BE2C (cell line): ENCODE measurements at regions not wholly inside any gene's neighbourhood (a gene's known extent, or its start where the extent isn't known, plus 50 kb on each side); places are given as distances from the start of the nearest gene placed in this dataset.

ENCODE experiments used
- DNase-seq: peaks from one replicate; pipeline ENCODE4 v3.0.0-alpha.2; 2020
- H3K27me3 ChIP-seq: fragments of 250-450 bp; sonication (Bioruptor Pico); 2 replicates; pipeline ENCODE4 v1.5.1; 2020; ENCODE audit warnings: mild to moderate bottlenecking
- H3K36me3 ChIP-seq: fragments of 250-450 bp; sonication (Bioruptor Pico); 2 replicates; pipeline ENCODE4 v1.5.1; 2020; ENCODE audit warnings: mild to moderate bottlenecking
- H3K4me1 ChIP-seq: fragments of 250-450 bp; sonication (Bioruptor Pico); 2 replicates; pipeline ENCODE4 v1.5.1; 2020
- H3K4me3 ChIP-seq: 2 replicates; pipeline ENCODE4 v1.5.1; 2011; ENCODE audit warnings: low read depth, low read length
- H3K9me3 ChIP-seq: fragments of 250-450 bp; sonication (Bioruptor Pico); 2 replicates; pipeline ENCODE4 v1.5.1; 2020
- TF ChIP-seq, protein P1 (sequence below): IDR thresholded peaks from 2 replicates; pipeline ENCODE4 v1.5.1; 2012; ENCODE audit warnings: mild to moderate bottlenecking, low read depth, low read length

DNA sequence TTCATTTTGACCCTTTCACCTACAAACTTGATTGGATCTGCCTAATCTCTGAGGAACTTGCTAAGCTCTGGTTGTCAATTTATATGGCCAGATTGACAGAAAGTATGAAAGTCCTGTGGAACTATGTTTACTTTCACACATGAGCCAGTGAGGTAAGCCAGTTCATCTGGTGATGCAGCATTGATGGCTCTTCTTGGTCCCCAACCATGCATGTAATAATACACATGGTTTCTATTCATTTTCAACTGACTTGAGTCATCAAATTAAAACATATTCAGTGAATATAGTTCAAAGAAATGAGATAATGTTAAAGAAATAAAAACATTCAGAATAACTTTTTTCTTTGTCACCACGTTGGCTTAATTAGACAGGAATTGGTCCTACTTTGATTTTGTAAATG lies 336.1 kb upstream of the THBS1 start:
- no peaks in the 10 kb centered on the region for H3K36me3 ChIP-seq
- peaks cover 12% of the 10 kb centered on the region for H3K27me3 ChIP-seq
- TF ChIP-seq, protein P1, sequence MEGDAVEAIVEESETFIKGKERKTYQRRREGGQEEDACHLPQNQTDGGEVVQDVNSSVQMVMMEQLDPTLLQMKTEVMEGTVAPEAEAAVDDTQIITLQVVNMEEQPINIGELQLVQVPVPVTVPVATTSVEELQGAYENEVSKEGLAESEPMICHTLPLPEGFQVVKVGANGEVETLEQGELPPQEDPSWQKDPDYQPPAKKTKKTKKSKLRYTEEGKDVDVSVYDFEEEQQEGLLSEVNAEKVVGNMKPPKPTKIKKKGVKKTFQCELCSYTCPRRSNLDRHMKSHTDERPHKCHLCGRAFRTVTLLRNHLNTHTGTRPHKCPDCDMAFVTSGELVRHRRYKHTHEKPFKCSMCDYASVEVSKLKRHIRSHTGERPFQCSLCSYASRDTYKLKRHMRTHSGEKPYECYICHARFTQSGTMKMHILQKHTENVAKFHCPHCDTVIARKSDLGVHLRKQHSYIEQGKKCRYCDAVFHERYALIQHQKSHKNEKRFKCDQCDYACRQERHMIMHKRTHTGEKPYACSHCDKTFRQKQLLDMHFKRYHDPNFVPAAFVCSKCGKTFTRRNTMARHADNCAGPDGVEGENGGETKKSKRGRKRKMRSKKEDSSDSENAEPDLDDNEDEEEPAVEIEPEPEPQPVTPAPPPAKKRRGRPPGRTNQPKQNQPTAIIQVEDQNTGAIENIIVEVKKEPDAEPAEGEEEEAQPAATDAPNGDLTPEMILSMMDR, result no peak
- no peaks in the 10 kb centered on the region for H3K4me1 ChIP-seq
- DNase-seq, result no peak
- H3K9me3 ChIP-seq, result no peaks in the 10 kb centered on the region
- H3K4me3 ChIP-seq, result no peak overlapping the region

DNA sequence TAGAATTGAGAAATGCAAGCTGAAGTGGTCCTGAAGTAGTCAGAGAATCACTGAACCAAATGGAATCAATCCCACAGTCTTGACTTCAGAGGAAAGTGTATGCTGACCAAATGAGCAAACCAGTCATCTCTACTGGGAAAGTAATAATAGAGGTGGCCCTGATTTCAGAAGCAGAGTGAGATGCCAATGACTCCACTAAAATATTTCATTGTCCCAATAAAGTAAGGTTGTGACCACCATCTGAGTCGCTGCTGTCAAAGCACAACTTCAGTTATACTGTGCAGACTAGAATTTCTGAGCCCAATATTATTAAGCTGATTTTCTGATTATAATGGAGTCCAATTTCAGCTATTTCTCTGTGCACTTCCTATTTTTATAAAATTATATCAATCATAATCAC lies 334.4 kb upstream of the THBS1 start:
- Histone ChIP-seq H3K9me3 (no peaks in the 10 kb centered on the region), H3K36me3 (no peaks in the 10 kb centered on the region), H3K4me1 (no peaks in the 10 kb centered on the region), H3K4me3 (no peak overlapping the region), H3K27me3 (peaks cover 12% of the 10 kb centered on the region)
- TF ChIP-seq, protein P1, result no peak
- DNase-seq, result no peak

DNA sequence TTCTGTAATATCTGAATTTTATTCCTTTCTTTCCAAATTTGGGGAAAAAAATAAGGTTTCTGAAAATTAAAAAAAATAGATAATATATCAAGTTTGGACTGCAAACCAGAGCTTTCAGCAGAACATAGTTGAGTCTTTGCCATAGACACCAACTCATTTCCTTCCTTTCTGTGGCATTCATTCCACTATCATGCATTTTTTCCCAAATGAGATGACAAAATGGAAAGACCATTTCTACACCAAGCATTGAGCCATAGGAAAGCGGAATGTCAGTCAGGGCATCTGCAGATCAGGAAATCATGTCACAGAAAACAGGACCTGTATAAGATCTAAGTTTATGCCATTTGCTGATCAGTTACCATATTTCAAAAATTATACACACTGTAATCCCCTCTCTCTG lies 333.3 kb upstream of the THBS1 start:
- DNase-seq, result no peak
- Histone ChIP-seq H3K4me1 (no peaks in the 10 kb centered on the region), H3K4me3 (no peak overlapping the region), H3K9me3 (no peaks in the 10 kb centered on the region), H3K27me3 (peaks cover 12% of the 10 kb centered on the region), H3K36me3 (no peaks in the 10 kb centered on the region)
- TF ChIP-seq, protein P1, result no peak

DNA sequence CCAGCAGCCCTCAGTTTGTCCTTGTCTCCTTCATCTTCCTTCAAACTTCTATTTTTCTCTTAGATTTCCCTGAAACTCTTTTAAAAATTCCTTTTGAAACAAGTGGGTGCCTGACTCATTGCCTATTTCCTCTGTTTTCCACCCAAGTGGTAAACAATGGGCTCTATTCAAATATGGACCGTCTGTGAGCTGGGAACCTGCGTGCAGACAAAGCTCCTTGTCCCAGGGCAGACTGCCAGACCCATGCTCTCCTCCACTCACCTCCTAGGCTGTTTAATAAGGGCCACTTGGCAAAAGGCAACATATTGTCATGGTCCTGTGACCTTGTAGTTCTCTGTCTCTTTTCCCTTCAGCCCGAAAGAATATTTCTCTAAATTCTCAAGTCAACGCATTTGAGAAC lies 332.7 kb upstream of the THBS1 start:
- H3K36me3 ChIP-seq, result no peaks in the 10 kb centered on the region
- no peaks in the 10 kb centered on the region for H3K4me1 ChIP-seq
- TF ChIP-seq, protein P1, result no peak
- no peaks in the 10 kb centered on the region for H3K9me3 ChIP-seq
- no peak for DNase-seq
- H3K27me3 ChIP-seq, result peaks cover 12% of the 10 kb centered on the region
- no peak overlapping the region for H3K4me3 ChIP-seq

DNA sequence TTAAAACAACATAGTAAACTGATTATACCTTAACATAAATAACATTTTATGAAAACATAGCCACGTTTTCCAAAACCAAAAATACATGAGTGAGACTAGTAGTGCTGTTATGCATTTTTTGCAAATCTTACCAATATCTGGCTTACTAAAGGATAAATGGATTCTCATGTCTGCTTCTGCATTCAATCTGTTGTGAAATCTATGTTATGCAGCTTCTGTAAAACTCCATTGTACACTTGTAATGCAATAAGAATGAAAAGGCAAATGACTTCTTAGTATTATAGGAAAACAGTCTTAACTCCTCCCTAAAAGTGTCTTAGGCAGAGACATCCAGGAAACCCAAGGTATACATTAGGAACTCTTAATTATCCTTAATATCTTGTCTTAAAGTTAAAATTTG lies 330.9 kb upstream of the THBS1 start:
- peaks cover 12% of the 10 kb centered on the region for H3K27me3 ChIP-seq
- no peaks in the 10 kb centered on the region for H3K36me3 ChIP-seq
- no peaks in the 10 kb centered on the region for H3K4me1 ChIP-seq
- TF ChIP-seq, protein P1, result no peak
- no peaks in the 10 kb centered on the region for H3K9me3 ChIP-seq
- no peak overlapping the region for H3K4me3 ChIP-seq
- no peak for DNase-seq

DNA sequence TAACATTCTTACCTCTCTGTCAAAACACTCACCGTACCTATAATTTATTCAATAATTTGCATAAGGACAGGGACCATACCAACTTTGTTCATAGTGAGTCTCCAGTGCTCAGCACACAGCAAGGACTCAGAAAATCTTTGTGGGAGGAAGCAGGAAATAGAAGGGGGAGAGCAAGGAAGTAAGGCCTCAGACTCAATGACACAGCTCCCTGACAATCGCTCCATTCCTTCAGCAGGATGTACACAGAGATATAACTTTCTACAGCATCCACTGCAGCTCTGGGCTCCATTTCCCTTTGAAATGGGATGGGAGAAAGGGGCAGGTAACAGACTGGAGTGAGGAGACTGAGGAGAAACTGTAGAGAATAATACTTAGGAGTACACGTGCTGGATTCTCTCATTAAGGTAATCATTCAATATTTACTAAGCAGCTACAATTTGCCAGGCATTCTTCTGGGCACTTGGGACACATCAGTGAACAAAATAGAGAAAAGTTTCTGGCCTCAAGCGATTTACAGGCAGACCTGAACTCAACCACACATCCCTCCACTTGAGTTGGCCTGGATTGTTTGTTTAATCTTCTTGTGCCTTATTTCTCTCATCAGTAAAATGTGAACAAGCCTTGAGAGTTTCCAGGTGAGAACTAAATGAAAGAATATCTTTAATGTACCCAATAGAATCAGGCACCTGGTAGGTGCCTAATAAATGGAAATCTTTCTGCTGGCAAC lies 330.3 kb upstream of the THBS1 start:
- TF ChIP-seq, protein P1, result no peak
- no peak overlapping the region for H3K4me3 ChIP-seq
- DNase-seq, result no peak
- peaks cover 12% of the 10 kb centered on the region for H3K27me3 ChIP-seq
- no peaks in the 10 kb centered on the region for H3K36me3 ChIP-seq
- no peaks in the 10 kb centered on the region for H3K4me1 ChIP-seq
- H3K9me3 ChIP-seq, result no peaks in the 10 kb centered on the region
